GM10266 (cell line): ENCODE measurements at regions not wholly inside any gene's neighbourhood (a gene's known extent, or its start where the extent isn't known, plus 50 kb on each side); places are given as distances from the start of the nearest gene placed in this dataset.
"Not testable (repeated sequence)": the region's sequence is repeated elsewhere in the genome, so short reads cannot be mapped to it uniquely, and the experiment has no call there.

Experiments
- DNase-seq: peaks from one replicate; pipeline ENCODE4 v3.0.0; 2012; ENCODE audit errors: extremely low spot score
- TF ChIP-seq, protein P1 (sequence below): IDR thresholded peaks from 2 replicates; pipeline ENCODE4 v1.5.1; 2012; ENCODE audit warnings: mild to moderate bottlenecking, low read depth; ENCODE audit not compliant: control insufficient read depth, insufficient read depth; ENCODE audit errors: missing control alignments

DNA sequence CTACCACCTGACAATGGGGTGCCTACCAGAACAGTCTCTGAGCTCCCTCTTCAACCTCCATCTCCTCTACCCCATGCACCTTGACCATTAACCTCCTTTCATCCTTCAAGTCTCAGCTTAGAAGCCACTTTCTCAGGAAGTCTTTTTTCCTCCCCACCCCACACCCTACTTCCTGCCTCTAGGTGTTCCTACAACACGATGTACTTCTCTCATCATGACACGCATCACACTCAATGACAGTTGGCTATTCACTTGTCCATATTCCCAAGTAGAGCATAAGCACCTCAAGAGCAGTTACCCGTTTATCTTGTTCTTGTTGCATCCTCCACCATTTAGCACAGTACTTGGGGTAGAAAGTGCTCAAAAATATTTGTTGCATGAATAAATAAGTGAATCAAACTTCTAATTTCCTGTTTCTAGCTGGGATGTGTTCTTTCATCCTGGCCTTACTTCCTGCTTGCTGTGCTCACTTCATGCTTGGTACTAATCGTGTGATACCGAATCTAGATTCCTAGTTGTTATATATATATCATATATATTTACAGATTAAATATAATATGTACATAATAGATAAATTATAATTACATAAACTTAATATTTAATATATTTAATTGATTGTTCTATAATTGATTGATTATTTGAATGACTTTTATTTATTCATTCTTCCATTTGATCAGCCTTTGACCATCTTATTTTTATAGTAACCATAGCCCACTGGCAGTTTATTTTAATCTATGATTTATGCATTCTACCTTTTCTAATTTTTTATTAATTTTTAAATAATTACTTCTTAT, 177.5 kb upstream of the TMEM45B start:
- no peak for DNase-seq
- TF ChIP-seq, protein P1, sequence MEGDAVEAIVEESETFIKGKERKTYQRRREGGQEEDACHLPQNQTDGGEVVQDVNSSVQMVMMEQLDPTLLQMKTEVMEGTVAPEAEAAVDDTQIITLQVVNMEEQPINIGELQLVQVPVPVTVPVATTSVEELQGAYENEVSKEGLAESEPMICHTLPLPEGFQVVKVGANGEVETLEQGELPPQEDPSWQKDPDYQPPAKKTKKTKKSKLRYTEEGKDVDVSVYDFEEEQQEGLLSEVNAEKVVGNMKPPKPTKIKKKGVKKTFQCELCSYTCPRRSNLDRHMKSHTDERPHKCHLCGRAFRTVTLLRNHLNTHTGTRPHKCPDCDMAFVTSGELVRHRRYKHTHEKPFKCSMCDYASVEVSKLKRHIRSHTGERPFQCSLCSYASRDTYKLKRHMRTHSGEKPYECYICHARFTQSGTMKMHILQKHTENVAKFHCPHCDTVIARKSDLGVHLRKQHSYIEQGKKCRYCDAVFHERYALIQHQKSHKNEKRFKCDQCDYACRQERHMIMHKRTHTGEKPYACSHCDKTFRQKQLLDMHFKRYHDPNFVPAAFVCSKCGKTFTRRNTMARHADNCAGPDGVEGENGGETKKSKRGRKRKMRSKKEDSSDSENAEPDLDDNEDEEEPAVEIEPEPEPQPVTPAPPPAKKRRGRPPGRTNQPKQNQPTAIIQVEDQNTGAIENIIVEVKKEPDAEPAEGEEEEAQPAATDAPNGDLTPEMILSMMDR: no peak

DNA sequence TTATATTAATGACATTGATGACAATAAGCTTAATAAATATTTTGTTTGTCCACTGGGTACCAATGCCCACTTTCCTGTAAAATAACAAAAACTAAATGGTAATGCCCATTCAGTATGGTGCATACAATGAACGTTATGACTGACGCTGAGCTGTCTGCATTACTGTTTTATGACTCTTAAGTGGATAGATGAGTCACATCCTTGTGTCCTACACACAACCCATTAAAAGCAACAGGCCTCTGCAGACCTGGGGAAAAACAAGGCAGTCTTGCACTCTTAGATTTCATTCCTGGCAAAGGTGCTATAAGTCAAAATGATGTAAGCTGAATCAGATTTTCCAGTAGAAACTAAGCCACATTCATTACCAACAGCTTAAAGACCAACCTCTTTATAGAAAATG, 176.3 kb upstream of the TMEM45B start:
- DNase-seq: no peak
- TF ChIP-seq, protein P1: no peak

DNA sequence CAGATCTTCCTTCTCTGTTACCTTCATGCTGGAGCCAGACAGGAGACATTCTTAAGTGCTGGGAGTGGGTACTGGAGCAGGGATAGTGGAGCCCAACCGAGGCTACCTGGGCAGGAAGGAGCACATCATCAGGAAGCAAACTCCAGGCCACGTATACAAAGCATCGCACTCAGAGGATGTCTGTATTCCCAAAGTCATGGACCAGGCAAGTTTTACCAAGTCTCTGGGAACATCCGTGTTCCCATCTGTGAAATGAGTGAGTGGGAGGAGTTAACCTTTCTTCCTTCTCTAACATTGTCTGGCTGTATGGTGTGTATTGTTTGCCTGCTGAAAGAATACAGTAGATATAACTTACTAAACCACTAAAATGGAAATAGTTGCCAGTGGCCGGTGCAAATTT, 175.0 kb upstream of the TMEM45B start:
- TF ChIP-seq, protein P1: no peak
- DNase-seq: no peak

DNA sequence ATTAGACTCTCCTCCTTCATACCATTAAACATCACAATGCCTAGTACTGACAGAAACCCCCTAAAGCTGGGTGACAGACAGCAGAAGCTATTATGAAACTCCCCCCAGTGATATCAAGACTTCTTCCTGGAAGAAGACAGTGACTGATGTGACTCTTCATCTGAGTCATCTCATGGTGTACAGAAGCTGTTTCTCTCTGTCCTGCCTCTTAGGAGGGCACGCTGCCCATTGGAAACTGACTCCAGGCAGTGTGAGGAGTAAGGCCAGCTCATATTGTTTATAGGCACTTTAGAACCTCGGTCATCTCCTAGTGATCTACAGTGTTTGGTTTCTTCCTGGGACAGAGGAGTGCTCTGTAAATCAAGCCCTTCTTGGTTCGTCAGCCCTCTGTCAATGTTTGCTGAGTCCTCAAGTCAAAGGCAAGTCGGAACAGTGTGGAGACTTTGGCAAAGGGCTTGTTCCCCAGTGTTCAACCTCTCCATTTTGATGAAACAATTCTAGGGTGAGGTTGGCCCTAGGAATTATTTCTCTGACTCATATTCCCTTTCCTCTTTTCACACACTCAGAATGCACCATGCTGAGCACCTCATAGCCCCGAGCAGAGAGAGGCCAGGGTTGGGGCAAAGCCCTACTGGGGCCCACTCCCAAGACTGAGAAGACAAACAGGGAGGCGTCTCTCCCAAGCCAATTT, 172.5 kb upstream of the TMEM45B start:
- TF ChIP-seq, protein P1: no peak
- no peak for DNase-seq

DNA sequence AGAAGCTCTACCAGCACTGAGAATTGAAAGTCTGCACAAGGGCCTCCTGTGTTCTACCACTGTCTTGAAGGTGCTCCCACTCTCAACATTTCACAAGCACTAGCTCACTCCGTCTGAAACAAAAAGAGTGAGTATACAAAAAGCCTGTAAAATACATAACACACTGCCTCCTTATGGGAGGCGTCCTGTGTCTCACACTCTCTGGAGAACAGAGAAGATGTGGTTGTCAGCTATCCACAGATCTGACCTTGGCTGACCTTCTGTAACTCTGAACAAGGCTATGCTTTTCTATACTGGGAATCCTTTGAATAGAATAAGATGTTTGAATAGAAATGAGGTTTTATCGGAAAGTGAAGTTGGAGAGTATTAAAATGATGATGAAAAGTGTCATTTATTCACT, 171.3 kb upstream of the TMEM45B start:
- DNase-seq: no peak
- TF ChIP-seq, protein P1: no peak

DNA sequence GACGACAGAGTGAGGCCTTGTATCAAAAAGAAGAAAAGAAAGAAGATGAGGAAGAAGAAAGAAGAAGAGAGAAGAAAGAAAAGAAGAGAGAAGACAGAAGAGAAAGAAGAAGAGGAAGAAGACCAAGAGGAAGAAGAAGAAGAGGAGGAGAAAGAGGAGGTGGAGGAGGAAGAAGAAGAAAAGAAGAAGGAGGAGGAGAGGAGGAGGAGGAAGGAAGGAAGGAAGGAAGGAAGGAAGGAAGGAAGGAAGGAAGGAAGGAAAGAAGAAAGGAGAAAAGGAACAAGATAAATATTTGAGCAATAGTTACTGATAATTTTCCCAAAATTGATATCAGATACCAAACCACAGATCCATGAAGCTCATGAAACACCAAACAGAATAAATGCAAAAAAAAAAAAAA, 169.7 kb upstream of the TMEM45B start:
- DNase-seq: no peak
- TF ChIP-seq, protein P1: no peak

DNA sequence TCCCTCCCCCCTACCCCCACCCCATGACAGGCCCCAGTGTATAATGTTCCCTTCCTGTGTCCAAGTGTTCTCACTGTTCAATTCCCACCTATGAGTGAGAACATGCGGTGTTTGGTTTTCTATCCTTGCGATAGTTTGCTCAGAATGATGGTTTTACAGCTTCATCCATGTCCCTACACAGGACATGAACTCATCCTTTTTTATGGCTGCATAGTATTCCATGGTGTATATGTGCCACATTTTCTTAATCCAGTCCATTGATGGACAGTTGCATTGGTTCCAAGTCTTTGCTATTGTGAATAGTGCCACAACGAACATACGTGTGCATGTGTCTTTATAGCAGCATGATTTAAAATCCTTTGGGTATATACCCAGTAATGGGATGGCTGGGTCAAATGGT, 165.6 kb upstream of the TMEM45B start:
- DNase-seq: not testable (repeated sequence)

DNA sequence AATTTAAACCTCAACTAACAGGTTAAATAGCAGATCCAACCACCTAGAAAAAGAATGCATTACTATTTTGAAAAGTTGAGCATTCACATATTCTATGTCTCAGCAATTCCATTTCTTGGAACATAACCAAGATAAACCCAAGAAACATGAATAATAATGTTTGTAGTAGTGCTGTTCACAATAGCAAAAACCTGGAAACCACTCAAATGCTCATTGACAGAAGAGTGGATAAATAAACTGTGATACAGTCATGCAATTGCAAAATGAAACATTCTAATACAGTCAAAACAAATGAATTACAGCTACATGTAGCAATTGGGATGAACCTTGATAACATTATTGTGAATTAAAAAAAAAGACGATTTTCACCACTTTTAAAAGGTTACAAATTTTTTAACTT, 162.8 kb upstream of the TMEM45B start:
- TF ChIP-seq, protein P1: no peak
- no peak for DNase-seq
